GM10248 (cell line): ENCODE measurements at regions not wholly inside any gene's neighbourhood (a gene's known extent, or its start where the extent isn't known, plus 50 kb on each side); places are given as distances from the start of the nearest gene placed in this dataset.

Source experiments
- CTCF ChIA-PET: fragments of 300-600 bp; sonication (Branson Sonifier 250); formaldehyde crosslinking; extraction: SDS; loops from one replicate; lab custom pipeline; 2021; ENCODE audit warnings: antibody characterized with exemption; lab: Yijun Ruan, JAX
- POLR2A ChIA-PET: fragments of 350-650 bp; sonication (Branson Sonifier 250); formaldehyde crosslinking; extraction: SDS; loops from one replicate; lab custom pipeline; 2020; ENCODE audit warnings: antibody characterized with exemption; lab: Yijun Ruan, JAX
- DNase-seq: peaks from one replicate; pipeline ENCODE4 v3.0.0; 2012; ENCODE audit errors: extremely low spot score
- TF ChIP-seq, protein P1 (sequence below): IDR thresholded peaks from 2 replicates; pipeline ENCODE4 v1.5.1; 2012; ENCODE audit warnings: mild to moderate bottlenecking, low read depth; ENCODE audit errors: extremely low read depth, missing control alignments, control extremely low read depth

DNA sequence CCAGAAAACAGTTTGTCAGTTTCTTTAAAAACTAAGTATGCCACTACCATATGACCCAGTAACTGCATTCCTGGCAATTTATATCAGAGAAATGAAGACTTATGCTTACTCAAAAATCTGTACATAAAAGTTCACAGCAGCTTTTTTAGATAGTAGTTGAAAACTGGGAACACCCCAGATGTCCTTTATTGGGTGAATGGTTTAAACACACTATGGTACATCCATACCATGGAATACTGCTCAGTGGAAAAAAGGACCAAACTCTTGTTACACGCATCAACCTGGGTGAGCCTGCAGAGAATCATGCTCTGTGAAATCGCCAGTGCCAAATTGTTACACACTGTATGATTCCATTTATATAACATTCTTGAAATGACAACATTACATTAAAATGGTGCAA lies 127.6 kb upstream of the RET start:
- no peak for DNase-seq
- ChIA-PET POLR2A (no interaction called here), CTCF (no interaction called here)
- TF ChIP-seq, protein P1, sequence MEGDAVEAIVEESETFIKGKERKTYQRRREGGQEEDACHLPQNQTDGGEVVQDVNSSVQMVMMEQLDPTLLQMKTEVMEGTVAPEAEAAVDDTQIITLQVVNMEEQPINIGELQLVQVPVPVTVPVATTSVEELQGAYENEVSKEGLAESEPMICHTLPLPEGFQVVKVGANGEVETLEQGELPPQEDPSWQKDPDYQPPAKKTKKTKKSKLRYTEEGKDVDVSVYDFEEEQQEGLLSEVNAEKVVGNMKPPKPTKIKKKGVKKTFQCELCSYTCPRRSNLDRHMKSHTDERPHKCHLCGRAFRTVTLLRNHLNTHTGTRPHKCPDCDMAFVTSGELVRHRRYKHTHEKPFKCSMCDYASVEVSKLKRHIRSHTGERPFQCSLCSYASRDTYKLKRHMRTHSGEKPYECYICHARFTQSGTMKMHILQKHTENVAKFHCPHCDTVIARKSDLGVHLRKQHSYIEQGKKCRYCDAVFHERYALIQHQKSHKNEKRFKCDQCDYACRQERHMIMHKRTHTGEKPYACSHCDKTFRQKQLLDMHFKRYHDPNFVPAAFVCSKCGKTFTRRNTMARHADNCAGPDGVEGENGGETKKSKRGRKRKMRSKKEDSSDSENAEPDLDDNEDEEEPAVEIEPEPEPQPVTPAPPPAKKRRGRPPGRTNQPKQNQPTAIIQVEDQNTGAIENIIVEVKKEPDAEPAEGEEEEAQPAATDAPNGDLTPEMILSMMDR = no peak

DNA sequence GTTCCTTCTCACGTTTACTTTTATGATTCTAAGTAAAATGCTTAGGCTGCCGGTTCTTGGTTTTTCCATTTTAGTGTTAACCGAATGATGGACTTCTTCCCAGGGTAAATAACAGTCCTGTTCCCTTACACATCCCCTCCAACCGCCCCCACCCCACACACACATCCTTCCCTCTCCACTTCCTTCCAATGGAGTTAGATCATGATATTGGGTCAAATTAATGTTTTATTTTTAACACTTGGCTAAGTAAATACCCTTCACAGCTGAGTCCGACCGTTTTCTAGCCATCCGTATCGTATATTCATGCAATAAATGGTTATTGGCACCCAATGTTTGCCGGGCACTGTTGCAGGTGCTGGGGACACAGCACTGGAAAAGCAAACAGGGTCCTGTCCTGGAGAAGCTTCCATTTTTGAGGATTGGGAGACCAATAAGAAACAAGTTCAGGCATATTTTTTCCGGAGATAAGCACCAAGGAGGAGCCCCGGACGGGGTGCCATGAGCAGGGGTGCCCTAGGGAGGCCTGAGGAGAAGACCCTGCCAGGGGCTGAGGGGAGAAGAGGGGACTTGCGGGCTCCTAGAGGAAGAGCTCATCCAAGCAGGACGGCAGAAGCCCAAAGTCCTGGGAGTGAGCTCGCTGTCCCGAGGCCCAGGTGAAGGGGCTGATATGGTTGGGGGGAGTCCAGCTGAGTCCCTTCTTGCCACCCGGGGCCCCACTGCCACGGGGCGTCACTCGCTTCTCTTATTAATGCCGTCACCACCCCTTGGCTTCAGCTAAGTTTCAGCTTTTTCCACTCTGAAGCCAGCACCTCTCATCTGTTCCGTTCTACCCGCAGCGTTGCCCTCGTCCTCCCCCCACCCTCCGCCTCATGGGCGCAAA lies 126.0 kb upstream of the RET start:
- POLR2A ChIA-PET = no interaction called here
- CTCF ChIA-PET = interaction anchor here (0.8 kb wide), 1 partner anchor 10 kb away, joined by 3 read pairs; no protein-coding TSS in a partner anchor
- TF ChIP-seq, protein P1 = no peak
- no peak for DNase-seq

DNA sequence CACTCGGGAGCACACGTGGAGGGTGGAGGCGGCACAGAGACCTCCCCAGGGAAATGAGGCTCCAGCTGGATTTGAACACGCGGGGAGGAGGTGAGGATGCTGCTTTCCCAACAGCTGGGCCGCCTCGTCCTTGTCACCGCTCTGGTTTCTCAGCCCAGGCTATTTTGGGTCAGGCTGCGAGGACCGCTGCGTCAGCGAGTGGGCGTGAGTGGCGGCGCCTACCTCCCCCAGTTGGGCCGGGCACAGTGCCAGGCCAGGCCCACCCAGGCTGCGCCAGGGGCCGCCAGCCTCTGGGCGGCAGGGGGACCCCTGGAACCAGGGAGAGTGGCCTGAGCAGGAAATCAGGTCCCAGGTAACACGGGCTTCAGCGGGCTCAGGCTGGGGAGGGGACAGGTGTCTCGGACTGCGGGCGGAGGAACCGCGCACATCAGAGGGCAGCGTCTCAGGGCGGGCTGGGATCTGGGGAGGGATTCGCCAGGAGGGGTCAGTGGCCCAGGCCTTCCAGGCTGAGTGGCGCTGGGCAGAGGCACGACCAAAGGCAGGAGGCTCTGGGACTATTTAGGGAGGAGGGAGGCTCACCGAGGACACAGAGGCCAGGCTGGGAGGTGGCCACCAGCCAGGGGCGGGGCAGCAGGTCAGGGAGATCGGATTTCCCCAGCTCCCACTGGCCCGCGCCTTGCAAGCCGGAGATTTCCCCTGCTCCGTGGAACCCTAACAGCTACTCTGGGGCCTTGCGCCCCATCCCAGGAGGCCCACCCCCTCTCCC lies 125.2 kb upstream of the RET start:
- TF ChIP-seq, protein P1 = no peak
- no peak for DNase-seq
- CTCF ChIA-PET = interaction anchor here (0.8 kb wide), 1 partner anchor 10 kb away, joined by 3 read pairs; no protein-coding TSS in a partner anchor
- POLR2A ChIA-PET = no interaction called here

DNA sequence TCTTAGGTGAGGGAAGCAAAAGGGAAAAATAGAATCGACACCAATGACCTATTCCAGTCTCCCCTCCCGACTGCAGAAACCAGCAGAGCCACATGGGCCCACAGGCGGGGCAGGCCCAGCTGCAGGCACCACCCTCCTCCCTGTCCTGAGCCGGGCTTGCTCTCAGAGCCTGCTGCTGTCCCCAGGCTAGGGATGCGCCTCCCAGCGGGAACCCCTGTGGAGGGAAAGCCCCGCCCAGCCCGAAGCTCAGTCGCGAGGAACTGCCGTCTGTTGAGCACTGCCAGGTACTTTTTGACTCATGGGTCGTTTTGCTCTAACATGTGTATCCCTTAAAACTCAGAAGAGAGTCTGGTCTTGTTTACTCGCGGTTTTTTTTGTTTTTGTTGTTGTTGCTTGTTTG lies 124.5 kb upstream of the RET start:
- TF ChIP-seq, protein P1 = no peak
- ChIA-PET CTCF (interaction anchor here (0.8 kb wide), 1 partner anchor 18 kb away, joined by 3 read pairs; no protein-coding TSS in a partner anchor), POLR2A (no interaction called here)
- no peak for DNase-seq

DNA sequence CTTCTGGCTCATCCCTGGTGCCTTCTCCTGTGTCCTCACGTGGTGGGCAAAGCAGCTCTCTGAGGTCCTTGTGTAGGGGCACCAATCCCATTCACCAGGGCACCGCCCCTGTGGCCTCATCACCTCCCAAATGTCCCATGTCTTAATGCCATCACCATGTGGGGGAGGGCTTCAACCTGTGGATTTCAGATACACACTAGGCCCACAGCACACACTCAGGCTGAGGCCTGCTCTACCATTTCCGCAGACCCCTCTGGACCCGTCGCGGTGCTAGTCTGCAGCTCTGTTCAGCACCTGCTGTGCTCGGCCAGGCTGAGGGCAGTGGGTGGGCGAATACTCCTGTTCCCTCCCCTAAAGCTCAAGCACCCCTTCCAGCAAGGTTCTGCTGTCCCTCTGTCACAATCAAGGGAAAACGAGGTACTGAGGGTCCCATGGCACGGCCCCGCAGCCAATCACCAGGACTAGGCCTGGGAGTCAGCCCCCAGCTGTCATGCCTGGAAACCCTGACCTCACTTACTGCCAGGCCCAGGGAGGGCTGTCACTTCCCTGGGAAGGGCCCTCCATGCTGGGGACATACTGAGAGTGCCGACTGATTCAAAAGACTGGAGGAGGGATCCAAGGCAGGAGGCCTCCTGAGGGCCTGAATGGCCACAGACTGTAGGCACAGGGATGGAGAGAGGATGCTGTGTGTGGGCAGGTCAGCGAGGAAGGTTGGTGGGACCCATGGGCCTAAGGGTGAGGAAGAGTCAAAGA lies 123.8 kb upstream of the RET start:
- TF ChIP-seq, protein P1 = no peak
- DNase-seq = no peak
- ChIA-PET POLR2A (no interaction called here), CTCF (interaction anchor here (0.8 kb wide), 1 partner anchor 18 kb away, joined by 3 read pairs; no protein-coding TSS in a partner anchor)
